SU-DHL-6 (cell line): ENCODE measurements at regions not wholly inside any gene's neighbourhood (a gene's known extent, or its start where the extent isn't known, plus 50 kb on each side); places are given as distances from the start of the nearest gene placed in this dataset.

Experiments used
- H2AFZ ChIP-seq: fragments of 200-600 bp; sonication (generic); 2 replicates; pipeline ENCODE4 v1.6.1; 2014; ENCODE audit warnings: low read depth, mild to moderate bottlenecking, moderate library complexity, mixed read lengths, antibody characterized with exemption, low read length; ENCODE audit not compliant: severe bottlenecking
- H3F3A ChIP-seq: fragments of 200-600 bp; shearing (Covaris generic); 2 replicates; pipeline ENCODE4 v1.6.0; 2016; ENCODE audit warnings: antibody characterized with exemption, mild to moderate bottlenecking; ENCODE audit not compliant: insufficient read depth
- H3K27ac ChIP-seq: fragments of 200-600 bp; sonication (generic); 2 replicates; pipeline ENCODE4 v1.5.1; 2016; ENCODE audit warnings: low read depth, mild to moderate bottlenecking, low read length, moderate library complexity, mixed read lengths
- H3K27me3 ChIP-seq: fragments of 200-600 bp; sonication (generic), shearing (Covaris generic); 2 replicates; pipeline ENCODE4 v1.6.0; 2014; ENCODE audit warnings: mild to moderate bottlenecking, low read length
- H3K36me3 ChIP-seq: fragments of 200-600 bp; sonication (generic); 2 replicates; pipeline ENCODE4 v1.6.1; 2014; ENCODE audit warnings: mild to moderate bottlenecking, low read length, mixed read lengths
- H3K4me2 ChIP-seq: fragments of 300-600, 200-600 bp; shearing (Covaris generic), sonication (generic); 2 replicates; pipeline ENCODE4 v1.6.0; 2014; ENCODE audit warnings: low read length, low read depth, mild to moderate bottlenecking; ENCODE audit not compliant: poor library complexity, severe bottlenecking
- H3K4me3 ChIP-seq: fragments of 200-600 bp; sonication (generic); 2 replicates; pipeline ENCODE4 v1.5.1; 2014; ENCODE audit warnings: antibody characterized with exemption, low read length, mild to moderate bottlenecking, mixed read lengths; ENCODE audit not compliant: insufficient read depth, poor library complexity, severe bottlenecking
- H3K79me2 ChIP-seq: fragments of 200-600 bp; sonication (generic); 2 replicates; pipeline ENCODE4 v1.6.1; 2014; ENCODE audit warnings: mild to moderate bottlenecking, low read length, moderate library complexity; ENCODE audit not compliant: insufficient read depth
- H3K9ac ChIP-seq: fragments of 200-600 bp; sonication (generic); 2 replicates; pipeline ENCODE4 v1.7.0; 2014; ENCODE audit warnings: mild to moderate bottlenecking, low read length
- H3K9me2 ChIP-seq: fragments of 200-600 bp; sonication (generic); replicated peaks from 2 replicates; pipeline ENCODE4 v1.6.1; 2014; ENCODE audit warnings: low read length; ENCODE audit not compliant: insufficient read depth
- H3K9me3 ChIP-seq: fragments of 200-600 bp; sonication (generic); 2 replicates; pipeline ENCODE4 v1.6.1; 2014; ENCODE audit warnings: low read length, mixed read lengths; ENCODE audit not compliant: insufficient read depth
- H4K20me1 ChIP-seq: fragments of 200-600 bp; sonication (generic); 2 replicates; pipeline ENCODE4 v1.6.1; 2014; ENCODE audit warnings: low read depth, mild to moderate bottlenecking, antibody characterized with exemption, low read length, moderate library complexity, mixed read lengths
- CTCF ChIP-seq: fragments of 200-600 bp; sonication (generic); IDR thresholded peaks from one replicate; pipeline ENCODE4 v1.5.1; 2017; ENCODE audit warnings: antibody characterized with exemption, mild to moderate bottlenecking, low read length, moderate library complexity; ENCODE audit not compliant: insufficient read depth, poor library complexity, severe bottlenecking
- EZH2phosphoT487 ChIP-seq: fragments of 200-600 bp; sonication (generic), shearing (Covaris generic); conservative IDR thresholded peaks from 2 replicates; pipeline ENCODE4 v1.6.1; 2018; ENCODE audit warnings: mild to moderate bottlenecking, antibody characterized with exemption, low read length, moderate library complexity, mixed read lengths

- Histone ChIP-seq H3K36me3 (no peaks in the 10 kb centered on the region), H3K4me3 (no peak overlapping the region), H3K9me2 (no peaks in the 10 kb centered on the region), H3K4me2 (no peak overlapping the region), H4K20me1 (no peaks in the 10 kb centered on the region), H3K79me2 (no peaks in the 10 kb centered on the region), H3K9ac (no peak overlapping the region), H3K27ac (no peak overlapping the region), H2AFZ (no peak overlapping the region), H3K9me3 (0 out of 2 replicates have a peak, but pooled peaks cover 3% of the 10 kb centered on the region), H3K27me3 (no peaks in the 10 kb centered on the region), H3F3A (no peaks in the 10 kb centered on the region)
- TF ChIP-seq EZH2phosphoT487 (no peak), CTCF (no peak)
Measured at GRCh38 chr3:163533381-163533780, 1544.9 kb downstream of the SI start.

GRCh38 chr3:163523375-163523774 lies 1554.9 kb downstream of the SI start:
- Histone ChIP-seq H3K36me3 (no peaks in the 10 kb centered on the region), H3K4me3 (no peak overlapping the region), H3K9me3 (no peaks in the 10 kb centered on the region), H2AFZ (peak overlapping the region; percentile 64), H3K9me2 (no peaks in the 10 kb centered on the region), H3K27ac (no peak overlapping the region), H3K27me3 (no peaks in the 10 kb centered on the region), H4K20me1 (no peaks in the 10 kb centered on the region), H3K79me2 (no peaks in the 10 kb centered on the region), H3K9ac (no peak overlapping the region), H3F3A (no peaks in the 10 kb centered on the region), H3K4me2 (peak overlapping the region; percentile 35)
- TF ChIP-seq EZH2phosphoT487 (no peak), CTCF (no peak)

GRCh38 chr3:163521261-163521660 lies 1557.0 kb downstream of the SI start:
- H3K27ac ChIP-seq, result no peak overlapping the region
- no peak overlapping the region for H3K9ac ChIP-seq
- H3K36me3 ChIP-seq, result no peaks in the 10 kb centered on the region
- no peaks in the 10 kb centered on the region for H4K20me1 ChIP-seq
- H3K4me2 ChIP-seq, result peak overlapping the region; percentile 26
- no peaks in the 10 kb centered on the region for H3K27me3 ChIP-seq
- no peaks in the 10 kb centered on the region for H3K9me2 ChIP-seq
- H2AFZ ChIP-seq, result peak overlapping the region; percentile 64
- no peaks in the 10 kb centered on the region for H3F3A ChIP-seq
- no peaks in the 10 kb centered on the region for H3K9me3 ChIP-seq
- H3K4me3 ChIP-seq, result no peak overlapping the region
- H3K79me2 ChIP-seq, result no peaks in the 10 kb centered on the region
- TF ChIP-seq EZH2phosphoT487 (no peak), CTCF (no peak)

- Histone ChIP-seq H3K9ac (no peak overlapping the region), H3K4me2 (no peak overlapping the region), H3K9me3 (no peaks in the 10 kb centered on the region), H3K27me3 (no peaks in the 10 kb centered on the region), H3F3A (no peaks in the 10 kb centered on the region), H4K20me1 (no peaks in the 10 kb centered on the region), H3K36me3 (no peaks in the 10 kb centered on the region), H3K9me2 (no peaks in the 10 kb centered on the region), H3K79me2 (no peaks in the 10 kb centered on the region), H2AFZ (peak overlapping the region; percentile 59), H3K4me3 (no peak overlapping the region), H3K27ac (no peak overlapping the region)
- no peak for TF ChIP-seq CTCF
- no peak for TF ChIP-seq EZH2phosphoT487
Measured at GRCh38 chr3:163518065-163518464, 1560.2 kb downstream of the SI start.
